ENCODE measurements at regions not wholly inside any gene's neighbourhood (a gene's known extent, or its start where the extent isn't known, plus 50 kb on each side); places are given as distances from the start of the nearest gene placed in this dataset.

- H3K36me3 ChIP-seq, result peaks cover 0 to 76% (median 32%) of the 10 kb centered on the region in 4 donors
- no peak overlapping the region for H3K4me3 ChIP-seq
- TF ChIP-seq CTCF (IDR thresholded peaks at IDR 0.05) (no peak), POLR2A (IDR thresholded peaks at IDR 0.05) (no peak), EP300 (IDR thresholded peaks at IDR 0.05) (no peak), POLR2AphosphoS5 (IDR thresholded peaks at IDR 0.05) (no peak)
- no peaks in the 10 kb centered on the region for H3K9me3 ChIP-seq
- peaks cover 0 to 3% (median 0%) of the 10 kb centered on the region in 4 donors for H3K4me1 ChIP-seq
- no peak for DNase-seq
- intact Hi-C loops (cut with DNase I), result no loop called here
- H3K27me3 ChIP-seq, result no peaks in the 10 kb centered on the region
- WGBS, 2 donors, result 97 to 98% methylated on average over 6 of the region's 6 CpGs
- no peak overlapping the region for H3K27ac ChIP-seq
Measured at GRCh38 chr14:71733210-71733883, 198.9 kb upstream of the RGS6 start.

DNA sequence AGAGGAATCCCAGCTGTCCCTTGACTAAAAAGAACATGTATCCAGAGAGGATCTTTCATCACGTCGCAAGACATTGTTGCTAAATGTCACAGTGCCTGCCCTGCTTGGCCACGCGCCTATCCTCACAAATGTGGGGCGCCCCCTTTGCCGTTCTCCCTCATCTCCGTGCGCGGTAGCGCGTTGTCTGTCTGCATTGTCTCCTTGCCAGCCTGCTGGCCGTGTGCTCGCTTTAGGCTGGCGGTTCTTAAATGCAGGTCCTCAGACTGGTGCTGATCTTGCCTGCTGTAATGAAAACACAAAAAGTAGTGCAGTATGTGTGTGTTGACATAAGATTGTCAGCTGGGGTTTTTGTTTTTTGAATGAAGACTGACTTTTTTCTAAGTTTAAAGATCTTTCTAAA is 198.2 kb upstream of the RGS6 start:
- no peaks in the 10 kb centered on the region for H3K9me3 ChIP-seq
- H3K27ac ChIP-seq, result no peak overlapping the region
- H3K4me3 ChIP-seq, result no peak overlapping the region
- TF ChIP-seq POLR2A (IDR thresholded peaks at IDR 0.05), result no peak
- no peak for DNase-seq
- intact Hi-C loops (cut with DNase I), result no loop called here
- no peaks in the 10 kb centered on the region for H3K27me3 ChIP-seq
- H3K4me1 ChIP-seq, result peaks cover 0 to 3% (median 0%) of the 10 kb centered on the region in 4 donors
- H3K36me3 ChIP-seq, result peaks cover 0 to 84% (median 33%) of the 10 kb centered on the region in 4 donors
- WGBS, 2 donors, result 97% methylated on average over 14 of the region's 14 CpGs

GRCh38 chr14:71734885-71735284 is 197.3 kb upstream of the RGS6 start:
- Histone ChIP-seq H3K27me3 (no peaks in the 10 kb centered on the region), H3K36me3 (peaks cover 0 to 80% (median 33%) of the 10 kb centered on the region in 4 donors), H3K9me3 (no peaks in the 10 kb centered on the region), H3K4me3 (no peak overlapping the region), H3K4me1 (peaks cover 0 to 3% (median 0%) of the 10 kb centered on the region in 4 donors), H3K27ac (no peak overlapping the region)
- DNase-seq, result no peak
- intact Hi-C loops (cut with DNase I), result no loop called here
- TF ChIP-seq POLR2AphosphoS5 (IDR thresholded peaks at IDR 0.05) (no peak), POLR2A (IDR thresholded peaks at IDR 0.05) (no peak), EP300 (IDR thresholded peaks at IDR 0.05) (no peak), CTCF (IDR thresholded peaks at IDR 0.05) (no peak)
- WGBS, 2 donors, result 95% methylated on average over 2 of the region's 2 CpGs

GRCh38 chr14:71737760-71738159 is 194.5 kb upstream of the RGS6 start:
- Histone ChIP-seq H3K9me3 (no peaks in the 10 kb centered on the region), H3K27me3 (no peaks in the 10 kb centered on the region), H3K36me3 (peaks cover 0 to 57% (median 24%) of the 10 kb centered on the region in 4 donors), H3K4me3 (no peak overlapping the region), H3K27ac (no peak overlapping the region), H3K4me1 (peaks cover 0 to 3% (median 0%) of the 10 kb centered on the region in 4 donors)
- WGBS, 2 donors, result 84 to 87% methylated on average over 3 of the region's 3 CpGs
- intact Hi-C loops (cut with DNase I), result no loop called here
- no peak for DNase-seq
- TF ChIP-seq EP300 (IDR thresholded peaks at IDR 0.05), result no peak
- no peak for TF ChIP-seq POLR2A (IDR thresholded peaks at IDR 0.05)
- TF ChIP-seq POLR2AphosphoS5 (IDR thresholded peaks at IDR 0.05), result no peak
- no peak for TF ChIP-seq CTCF (IDR thresholded peaks at IDR 0.05)

DNA sequence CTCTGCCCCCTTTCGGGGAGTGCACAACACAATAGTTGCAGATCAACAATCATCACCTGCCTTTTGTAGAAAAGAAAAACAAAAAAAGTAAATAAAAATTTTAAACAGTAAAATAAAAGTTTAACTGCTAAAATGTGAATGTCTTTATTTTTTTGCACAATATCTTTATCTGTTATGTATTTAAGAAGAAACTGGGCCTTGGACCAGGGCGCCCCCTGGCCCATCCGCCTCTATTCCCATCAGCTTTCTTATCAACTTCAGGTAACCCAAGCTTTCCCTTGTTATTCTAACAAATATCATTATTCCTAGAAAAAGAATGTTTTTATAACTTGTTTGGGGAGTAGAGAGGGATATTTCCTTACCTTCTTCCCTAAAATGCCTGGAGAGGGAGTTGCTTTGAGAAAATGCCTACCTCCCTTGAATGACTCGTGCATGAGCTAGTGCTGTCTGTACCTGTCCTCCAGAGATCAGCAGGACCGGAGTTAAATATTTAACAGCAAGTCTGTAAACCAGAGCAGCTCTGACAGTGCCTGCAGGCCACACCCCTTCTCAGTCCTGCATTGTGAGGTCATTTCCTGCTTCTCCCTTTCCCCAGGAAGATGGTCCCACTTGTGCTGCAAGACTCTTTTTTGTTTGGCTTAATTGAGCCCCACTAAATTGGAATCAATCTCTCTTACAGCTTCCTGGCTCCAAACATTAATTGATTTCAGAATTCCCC is 192.8 kb upstream of the RGS6 start:
- Histone ChIP-seq H3K27ac (no peak overlapping the region), H3K27me3 (no peaks in the 10 kb centered on the region), H3K4me1 (no peaks in the 10 kb centered on the region), H3K9me3 (no peaks in the 10 kb centered on the region), H3K36me3 (peaks cover 0 to 44% (median 22%) of the 10 kb centered on the region in 4 donors), H3K4me3 (no peak overlapping the region)
- intact Hi-C loops (cut with DNase I), result no loop called here
- no peak for TF ChIP-seq POLR2A (IDR thresholded peaks at IDR 0.05)
- TF ChIP-seq EP300 (IDR thresholded peaks at IDR 0.05), result no peak
- TF ChIP-seq CTCF (IDR thresholded peaks at IDR 0.05), result no peak
- no peak for TF ChIP-seq POLR2AphosphoS5 (IDR thresholded peaks at IDR 0.05)
- DNase-seq, result no peak
- 60 to 83% methylated on average over 5 of the region's 5 CpGs for WGBS, 2 donors

Data from sigmoid colon (tissue), 6 donors.